HL-60 (cell line): ENCODE measurements at regions not wholly inside any gene's neighbourhood (a gene's known extent, or its start where the extent isn't known, plus 50 kb on each side); places are given as distances from the start of the nearest gene placed in this dataset.

ENCODE experiments used
- DNase-seq, 2 experiments: peaks; one replicate each; pipeline ENCODE4 v3.0.0-alpha.2; 2010 to 2020; ENCODE audit warnings: low read depth in 1 of 2, low spot score in 1 of 2
- H3K27ac ChIP-seq: fragments of 250-450 bp; sonication (Bioruptor Pico); replicated peaks from 2 replicates; pipeline ENCODE4 v1.5.1; 2020; ENCODE audit warnings: mild to moderate bottlenecking, moderate library complexity
- H3K27me3 ChIP-seq: fragments of 250-450 bp; sonication (Bioruptor Pico); 2 replicates; pipeline ENCODE4 v1.5.1; 2021; ENCODE audit warnings: mild to moderate bottlenecking, moderate library complexity; ENCODE audit not compliant: insufficient read depth, poor library complexity, severe bottlenecking
- H3K4me3 ChIP-seq: replicated peaks from 2 replicates; pipeline ENCODE4 v1.5.1; 2011; ENCODE audit warnings: mild to moderate bottlenecking, control low read depth, low read length; ENCODE audit not compliant: insufficient read depth
- CTCF ChIP-seq: IDR thresholded peaks from one replicate; pipeline ENCODE4 v1.5.1; 2011; ENCODE audit warnings: low read length, control low read depth, inconsistent platforms; ENCODE audit not compliant: insufficient read depth
- GABPA ChIP-seq: IDR thresholded peaks from 2 replicates; pipeline ENCODE4 v1.6.1; 2012; ENCODE audit warnings: low read depth
- POLR2AphosphoS5 ChIP-seq: IDR thresholded peaks from 2 replicates; pipeline ENCODE4 v1.6.1; 2012; ENCODE audit warnings: low read depth
- REST ChIP-seq: IDR thresholded peaks from 2 replicates; pipeline ENCODE4 v1.6.1; 2012; ENCODE audit warnings: low read depth; ENCODE audit not compliant: insufficient replicate concordance
- SPI1 ChIP-seq: IDR thresholded peaks from 2 replicates; pipeline ENCODE4 v1.6.1; 2012; ENCODE audit warnings: low read depth, mild to moderate bottlenecking, borderline replicate concordance

- Histone ChIP-seq H3K27ac (no peak overlapping the region), H3K27me3 (peaks cover 2% of the 10 kb centered on the region), H3K4me3 (no peak overlapping the region)
- TF ChIP-seq POLR2AphosphoS5 = no peak
- TF ChIP-seq SPI1 = no peak
- TF ChIP-seq GABPA = no peak
- TF ChIP-seq REST = no peak
- TF ChIP-seq CTCF = no peak
- DNase-seq = no peak
Measured at GRCh38 chr14:34310724-34311123, 151.3 kb downstream of the SPTSSA start.

- no peak overlapping the region for H3K4me3 ChIP-seq
- no peak overlapping the region for H3K27ac ChIP-seq
- no peak for TF ChIP-seq GABPA
- no peak for TF ChIP-seq SPI1
- TF ChIP-seq POLR2AphosphoS5 = no peak
- TF ChIP-seq CTCF = no peak
- no peak for TF ChIP-seq REST
- DNase-seq = no peak
- H3K27me3 ChIP-seq = peaks cover 2% of the 10 kb centered on the region
Measured at GRCh38 chr14:34303811-34304210, 158.2 kb downstream of the SPTSSA start.

DNA sequence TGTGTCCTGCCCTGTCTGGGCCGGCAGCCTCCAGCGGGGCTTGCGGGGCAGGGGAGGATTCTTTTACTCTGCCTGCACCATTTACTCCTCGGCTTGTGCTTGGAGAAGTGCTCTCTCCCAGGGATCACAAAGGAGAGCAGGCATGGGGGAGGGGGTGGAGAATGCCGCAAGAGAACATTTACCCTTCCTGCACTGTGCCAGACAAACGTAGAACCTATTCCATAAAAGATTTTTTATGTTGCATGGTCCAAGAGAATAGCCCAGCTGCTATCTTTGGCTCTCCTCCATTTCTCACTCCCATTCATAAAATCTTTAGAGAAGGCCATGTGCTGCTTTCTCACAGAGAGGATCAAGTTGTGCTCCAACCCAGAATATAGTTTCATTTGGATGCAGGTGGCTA is 159.4 kb downstream of the SPTSSA start:
- no peak overlapping the region for H3K4me3 ChIP-seq
- no peak overlapping the region for H3K27ac ChIP-seq
- H3K27me3 ChIP-seq = peaks cover 2% of the 10 kb centered on the region
- DNase-seq = no peak
- TF ChIP-seq REST (no peak), GABPA (no peak), SPI1 (no peak), CTCF (no peak), POLR2AphosphoS5 (no peak)
